ENCODE measurements at regions not wholly inside any gene's neighbourhood (a gene's known extent, or its start where the extent isn't known, plus 50 kb on each side); places are given as distances from the start of the nearest gene placed in this dataset.

DNA sequence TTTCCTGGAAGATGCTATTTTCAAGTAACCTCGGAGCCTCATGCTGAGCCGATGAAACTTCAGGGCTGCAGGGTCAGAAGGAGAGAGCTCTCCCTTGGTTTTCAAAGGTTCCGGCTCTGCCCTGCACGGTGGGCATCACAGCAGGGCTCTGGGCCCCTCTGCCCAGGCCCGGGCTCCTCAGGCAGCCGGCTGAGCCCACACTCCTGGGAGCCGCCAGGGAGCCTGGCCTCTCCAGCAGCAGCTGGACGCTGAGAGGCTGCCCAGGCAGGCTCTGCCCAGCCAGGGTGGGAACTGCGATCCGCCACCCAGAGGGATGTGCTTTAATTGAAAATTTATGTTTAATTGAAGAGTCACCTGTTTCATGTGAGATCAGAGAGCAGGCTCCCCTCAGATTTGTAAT, 97.5 kb upstream of the MGMT start:
- TF ChIP-seq CTCF (IDR thresholded peaks at IDR 0.05; ENCODE audit: poor library complexity, severe bottlenecking) = no peak
- TF ChIP-seq EP300 (conservative IDR thresholded peaks at IDR 0.05; ENCODE audit: poor library complexity, severe bottlenecking) = no peak
- no peak for TF ChIP-seq TAF1 (IDR thresholded peaks at IDR 0.05; ENCODE audit: low read depth)
- no peak for TF ChIP-seq POLR2AphosphoS5 (IDR thresholded peaks at IDR 0.05)
